SU-DHL-6 (cell line): ENCODE measurements at regions not wholly inside any gene's neighbourhood (a gene's known extent, or its start where the extent isn't known, plus 50 kb on each side); places are given as distances from the start of the nearest gene placed in this dataset.

Experiments used
- H2AFZ ChIP-seq: fragments of 200-600 bp; sonication (generic); 2 replicates; pipeline ENCODE4 v1.6.1; 2014; ENCODE audit warnings: low read depth, mild to moderate bottlenecking, moderate library complexity, mixed read lengths, antibody characterized with exemption, low read length; ENCODE audit not compliant: severe bottlenecking
- H3F3A ChIP-seq: fragments of 200-600 bp; shearing (Covaris generic); 2 replicates; pipeline ENCODE4 v1.6.0; 2016; ENCODE audit warnings: antibody characterized with exemption, mild to moderate bottlenecking; ENCODE audit not compliant: insufficient read depth
- H3K27ac ChIP-seq: fragments of 200-600 bp; sonication (generic); 2 replicates; pipeline ENCODE4 v1.5.1; 2016; ENCODE audit warnings: low read depth, mild to moderate bottlenecking, low read length, moderate library complexity, mixed read lengths
- H3K27me3 ChIP-seq: fragments of 200-600 bp; sonication (generic), shearing (Covaris generic); 2 replicates; pipeline ENCODE4 v1.6.0; 2014; ENCODE audit warnings: mild to moderate bottlenecking, low read length
- H3K36me3 ChIP-seq: fragments of 200-600 bp; sonication (generic); 2 replicates; pipeline ENCODE4 v1.6.1; 2014; ENCODE audit warnings: mild to moderate bottlenecking, low read length, mixed read lengths
- H3K4me2 ChIP-seq: fragments of 300-600, 200-600 bp; shearing (Covaris generic), sonication (generic); 2 replicates; pipeline ENCODE4 v1.6.0; 2014; ENCODE audit warnings: low read length, low read depth, mild to moderate bottlenecking; ENCODE audit not compliant: poor library complexity, severe bottlenecking
- H3K4me3 ChIP-seq: fragments of 200-600 bp; sonication (generic); 2 replicates; pipeline ENCODE4 v1.5.1; 2014; ENCODE audit warnings: antibody characterized with exemption, low read length, mild to moderate bottlenecking, mixed read lengths; ENCODE audit not compliant: insufficient read depth, poor library complexity, severe bottlenecking
- H3K79me2 ChIP-seq: fragments of 200-600 bp; sonication (generic); 2 replicates; pipeline ENCODE4 v1.6.1; 2014; ENCODE audit warnings: mild to moderate bottlenecking, low read length, moderate library complexity; ENCODE audit not compliant: insufficient read depth
- H3K9ac ChIP-seq: fragments of 200-600 bp; sonication (generic); 2 replicates; pipeline ENCODE4 v1.7.0; 2014; ENCODE audit warnings: mild to moderate bottlenecking, low read length
- H3K9me2 ChIP-seq: fragments of 200-600 bp; sonication (generic); replicated peaks from 2 replicates; pipeline ENCODE4 v1.6.1; 2014; ENCODE audit warnings: low read length; ENCODE audit not compliant: insufficient read depth
- H3K9me3 ChIP-seq: fragments of 200-600 bp; sonication (generic); 2 replicates; pipeline ENCODE4 v1.6.1; 2014; ENCODE audit warnings: low read length, mixed read lengths; ENCODE audit not compliant: insufficient read depth
- H4K20me1 ChIP-seq: fragments of 200-600 bp; sonication (generic); 2 replicates; pipeline ENCODE4 v1.6.1; 2014; ENCODE audit warnings: low read depth, mild to moderate bottlenecking, antibody characterized with exemption, low read length, moderate library complexity, mixed read lengths
- EZH2phosphoT487 ChIP-seq: fragments of 200-600 bp; sonication (generic), shearing (Covaris generic); conservative IDR thresholded peaks from 2 replicates; pipeline ENCODE4 v1.6.1; 2018; ENCODE audit warnings: mild to moderate bottlenecking, antibody characterized with exemption, low read length, moderate library complexity, mixed read lengths
- TF ChIP-seq, protein P1 (sequence below): fragments of 200-600 bp; sonication (generic); IDR thresholded peaks from one replicate; pipeline ENCODE4 v1.5.1; 2017; ENCODE audit warnings: antibody characterized with exemption, mild to moderate bottlenecking, low read length, moderate library complexity; ENCODE audit not compliant: insufficient read depth, poor library complexity, severe bottlenecking

GRCh38 chr10:128921389-128922022 is 545.5 kb upstream of the MGMT start:
- no peak overlapping the region for H3K27ac ChIP-seq
- H3K79me2 ChIP-seq: no peaks in the 10 kb centered on the region
- H3F3A ChIP-seq: no peaks in the 10 kb centered on the region
- TF ChIP-seq EZH2phosphoT487: no peak
- TF ChIP-seq, protein P1, sequence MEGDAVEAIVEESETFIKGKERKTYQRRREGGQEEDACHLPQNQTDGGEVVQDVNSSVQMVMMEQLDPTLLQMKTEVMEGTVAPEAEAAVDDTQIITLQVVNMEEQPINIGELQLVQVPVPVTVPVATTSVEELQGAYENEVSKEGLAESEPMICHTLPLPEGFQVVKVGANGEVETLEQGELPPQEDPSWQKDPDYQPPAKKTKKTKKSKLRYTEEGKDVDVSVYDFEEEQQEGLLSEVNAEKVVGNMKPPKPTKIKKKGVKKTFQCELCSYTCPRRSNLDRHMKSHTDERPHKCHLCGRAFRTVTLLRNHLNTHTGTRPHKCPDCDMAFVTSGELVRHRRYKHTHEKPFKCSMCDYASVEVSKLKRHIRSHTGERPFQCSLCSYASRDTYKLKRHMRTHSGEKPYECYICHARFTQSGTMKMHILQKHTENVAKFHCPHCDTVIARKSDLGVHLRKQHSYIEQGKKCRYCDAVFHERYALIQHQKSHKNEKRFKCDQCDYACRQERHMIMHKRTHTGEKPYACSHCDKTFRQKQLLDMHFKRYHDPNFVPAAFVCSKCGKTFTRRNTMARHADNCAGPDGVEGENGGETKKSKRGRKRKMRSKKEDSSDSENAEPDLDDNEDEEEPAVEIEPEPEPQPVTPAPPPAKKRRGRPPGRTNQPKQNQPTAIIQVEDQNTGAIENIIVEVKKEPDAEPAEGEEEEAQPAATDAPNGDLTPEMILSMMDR: no peak
- H3K9me3 ChIP-seq: no peaks in the 10 kb centered on the region
- no peaks in the 10 kb centered on the region for H3K9me2 ChIP-seq
- no peaks in the 10 kb centered on the region for H4K20me1 ChIP-seq
- no peak overlapping the region for H3K4me2 ChIP-seq
- no peak overlapping the region for H3K4me3 ChIP-seq
- no peaks in the 10 kb centered on the region for H3K36me3 ChIP-seq
- no peaks in the 10 kb centered on the region for H3K27me3 ChIP-seq
- no peak overlapping the region for H2AFZ ChIP-seq
- no peak overlapping the region for H3K9ac ChIP-seq

DNA sequence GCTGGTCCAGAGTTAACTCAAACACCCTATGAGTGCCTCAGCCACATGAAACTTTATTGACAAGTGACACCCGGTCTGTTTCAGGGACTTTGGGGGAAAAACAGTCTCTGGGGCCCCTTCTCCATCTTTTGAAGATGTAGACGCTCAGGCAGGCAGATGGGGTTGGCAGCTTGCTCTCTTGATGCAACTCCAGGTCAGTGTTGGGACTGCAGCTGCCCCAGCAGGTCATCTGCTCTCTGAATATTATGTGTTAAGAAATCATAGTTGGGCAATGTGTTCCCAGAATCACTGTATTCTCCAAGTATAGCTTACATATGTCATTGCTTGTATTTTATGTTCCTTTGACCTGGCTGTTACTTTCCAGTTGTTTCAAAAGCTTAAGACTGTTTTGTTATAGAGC is 544.9 kb upstream of the MGMT start:
- H3F3A ChIP-seq: no peaks in the 10 kb centered on the region
- no peaks in the 10 kb centered on the region for H3K27me3 ChIP-seq
- H4K20me1 ChIP-seq: no peaks in the 10 kb centered on the region
- no peaks in the 10 kb centered on the region for H3K36me3 ChIP-seq
- TF ChIP-seq, protein P1: no peak
- TF ChIP-seq EZH2phosphoT487: no peak
- H3K9ac ChIP-seq: no peak overlapping the region
- no peak overlapping the region for H2AFZ ChIP-seq
- H3K4me3 ChIP-seq: no peak overlapping the region
- no peaks in the 10 kb centered on the region for H3K79me2 ChIP-seq
- no peaks in the 10 kb centered on the region for H3K9me2 ChIP-seq
- no peaks in the 10 kb centered on the region for H3K9me3 ChIP-seq
- H3K27ac ChIP-seq: no peak overlapping the region
- no peak overlapping the region for H3K4me2 ChIP-seq

DNA sequence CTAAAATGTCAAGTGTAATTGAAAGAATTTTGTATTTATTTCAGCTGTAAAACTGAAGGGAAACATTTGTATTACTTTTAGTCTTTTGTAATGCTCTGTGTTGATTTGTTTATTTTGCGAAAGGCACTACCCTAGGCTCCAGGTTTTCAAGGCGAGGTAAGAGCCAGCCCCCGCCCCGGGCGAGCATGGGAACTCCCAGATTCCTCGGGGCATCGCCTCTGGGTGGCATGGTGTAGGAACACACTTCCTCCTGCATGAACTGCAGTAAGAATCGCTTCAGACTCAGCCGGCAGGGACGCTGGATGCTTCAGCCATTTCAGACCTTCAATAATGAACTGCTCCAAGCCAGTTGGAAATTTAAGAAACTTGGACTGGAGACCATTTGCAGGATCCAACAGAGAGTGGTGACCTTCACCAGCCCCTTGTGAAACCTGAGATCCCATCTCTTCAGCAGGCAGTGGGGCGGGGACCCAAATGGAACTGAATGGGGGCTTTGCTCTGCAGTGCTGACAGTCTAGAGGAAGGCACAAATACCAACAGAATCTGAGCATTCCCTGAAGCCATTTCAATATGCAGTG is 544.3 kb upstream of the MGMT start:
- no peak overlapping the region for H3K27ac ChIP-seq
- no peak overlapping the region for H2AFZ ChIP-seq
- H3F3A ChIP-seq: no peaks in the 10 kb centered on the region
- no peaks in the 10 kb centered on the region for H3K36me3 ChIP-seq
- H3K79me2 ChIP-seq: no peaks in the 10 kb centered on the region
- no peak overlapping the region for H3K4me3 ChIP-seq
- no peaks in the 10 kb centered on the region for H3K9me2 ChIP-seq
- no peak overlapping the region for H3K4me2 ChIP-seq
- no peak overlapping the region for H3K9ac ChIP-seq
- H3K27me3 ChIP-seq: no peaks in the 10 kb centered on the region
- no peaks in the 10 kb centered on the region for H3K9me3 ChIP-seq
- no peak for TF ChIP-seq EZH2phosphoT487
- TF ChIP-seq, protein P1: no peak
- H4K20me1 ChIP-seq: no peaks in the 10 kb centered on the region
